HL-60/S4 treated with retinoic acid at 250 ng/mL for 4 days and 3 days (cell line): ENCODE measurements at regions not wholly inside any gene's neighbourhood (a gene's known extent, or its start where the extent isn't known, plus 50 kb on each side); places are given as distances from the start of the nearest gene placed in this dataset.
"Not testable (repeated sequence)": the region's sequence is repeated elsewhere in the genome, so short reads cannot be mapped to it uniquely, and the experiment has no call there.

Experiments used
- in situ Hi-C: fragments of 300-500 bp; cut with MboI; formaldehyde crosslinking; loops from 2 replicates; pipeline ENCODE4 v1.7.0; 2022; ENCODE audit warnings: low sequenced_read_pairs

GRCh38 chr2:175621821-175622220, 380.2 kb downstream of the LNPK start:
- in situ Hi-C loops = no loop called here

- in situ Hi-C loops = no loop called here
These were observed 382.0 kb downstream of the LNPK start for GRCh38 chr2:175620106-175620505.

GRCh38 chr2:175619179-175620045, 382.7 kb downstream of the LNPK start:
- in situ Hi-C loops = no loop called here

GRCh38 chr2:175612280-175612679, 389.8 kb downstream of the LNPK start:
- in situ Hi-C loops = no loop called here

GRCh38 chr2:175606010-175606841, 395.8 kb downstream of the LNPK start:
- in situ Hi-C loops = no loop called here

GRCh38 chr2:175605640-175606009, 396.4 kb downstream of the LNPK start:
- in situ Hi-C loops = no loop called here

- in situ Hi-C loops = no loop called here
These were observed 400.1 kb downstream of the LNPK start for GRCh38 chr2:175601969-175602368.

GRCh38 chr2:175599966-175600831, 401.9 kb downstream of the LNPK start:
- in situ Hi-C loops = no loop called here

GRCh38 chr2:175597286-175597685, 404.8 kb downstream of the LNPK start:
- in situ Hi-C loops = no loop called here

- in situ Hi-C loops = no loop called here
These were observed 406.9 kb downstream of the LNPK start for GRCh38 chr2:175595139-175595538.

GRCh38 chr2:175593686-175594525, 408.2 kb downstream of the LNPK start:
- in situ Hi-C loops = not testable (repeated sequence)

GRCh38 chr2:175588213-175588612, 406.7 kb upstream of the ATP5MC3 start:
- in situ Hi-C loops = not testable (repeated sequence)

GRCh38 chr2:175585496-175585895, 404.0 kb upstream of the ATP5MC3 start:
- in situ Hi-C loops = no loop called here

- in situ Hi-C loops = no loop called here
These were observed 399.1 kb upstream of the ATP5MC3 start for GRCh38 chr2:175580652-175581051.

GRCh38 chr2:175579646-175580045, 398.1 kb upstream of the ATP5MC3 start:
- in situ Hi-C loops = no loop called here

- in situ Hi-C loops = no loop called here
These were observed 396.0 kb upstream of the ATP5MC3 start for GRCh38 chr2:175577368-175577970.

- in situ Hi-C loops = no loop called here
These were observed 395.4 kb upstream of the ATP5MC3 start for GRCh38 chr2:175576875-175577274.

- in situ Hi-C loops = no loop called here
These were observed 394.8 kb upstream of the ATP5MC3 start for GRCh38 chr2:175576270-175576669.

- in situ Hi-C loops = no loop called here
These were observed 394.1 kb upstream of the ATP5MC3 start for GRCh38 chr2:175575346-175576258.
